ENCODE measurements at regions not wholly inside any gene's neighbourhood (a gene's known extent, or its start where the extent isn't known, plus 50 kb on each side); places are given as distances from the start of the nearest gene placed in this dataset.

DNA sequence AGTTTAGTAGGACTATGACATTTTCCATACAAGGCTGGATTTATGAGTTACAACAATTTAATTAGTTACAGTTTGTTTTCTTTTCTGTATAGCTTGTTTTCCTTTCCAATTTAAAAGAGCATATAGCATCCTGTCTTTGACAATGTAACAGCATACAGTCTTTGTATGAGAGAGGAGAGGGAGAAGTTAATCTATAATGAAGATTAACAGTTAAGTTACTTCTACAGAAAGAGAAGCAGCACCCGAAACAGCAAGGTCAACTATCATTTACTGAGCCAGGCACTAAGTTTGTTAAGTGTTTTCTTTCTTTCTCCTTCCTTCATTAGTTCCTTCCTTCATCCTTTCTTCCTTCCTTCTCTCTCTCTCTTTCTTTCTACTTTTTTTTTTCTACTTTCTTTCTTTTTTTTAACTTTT is 52.3 kb upstream of the RAB4A start:
- DNase-seq (ENCODE audit: extremely low spot score, unreplicated experiment) = no peak
- no peaks in the 10 kb centered on the region for H3K27me3 Mint-ChIP-seq
- H3K4me1 Mint-ChIP-seq (ENCODE audit: unreplicated experiment) = peaks cover 11% of the 10 kb centered on the region
- H3K36me3 Mint-ChIP-seq = no peaks in the 10 kb centered on the region
- H3K4me3 Mint-ChIP-seq = no peak overlapping the region
- H3K27ac Mint-ChIP-seq = no peak overlapping the region
- H3K9me3 Mint-ChIP-seq = no peaks in the 10 kb centered on the region
- no peak for TF ChIP-seq CTCF (conservative IDR thresholded peaks at IDR 0.05)

DNA sequence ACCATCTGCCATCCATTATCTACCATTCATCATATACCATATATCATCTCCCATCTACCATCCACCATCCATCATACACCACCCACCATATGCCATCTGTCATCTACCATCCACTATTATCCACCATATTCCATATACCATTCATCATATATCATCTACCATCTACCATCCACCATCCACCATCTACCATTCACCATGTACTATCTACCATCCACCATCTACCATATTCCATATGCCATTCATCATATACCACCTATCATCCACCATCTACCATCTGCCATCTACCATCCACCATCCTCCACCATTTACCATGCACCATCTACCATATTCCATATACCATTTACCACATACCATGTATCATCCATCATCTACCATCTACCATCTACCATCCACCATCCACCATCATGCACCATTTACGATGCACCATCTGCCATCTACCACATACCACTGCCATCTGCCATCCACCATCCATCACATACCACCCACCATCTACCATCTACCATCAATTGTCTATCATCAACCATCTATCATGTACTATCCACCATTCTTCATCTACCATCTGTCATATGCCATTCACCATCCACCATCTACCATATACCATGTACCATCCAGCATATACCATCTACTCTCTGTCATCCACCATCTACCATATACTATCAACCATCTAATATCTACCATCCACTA is 50.6 kb upstream of the RAB4A start:
- no peak for TF ChIP-seq CTCF (conservative IDR thresholded peaks at IDR 0.05)
- Mint-ChIP-seq H3K27ac (no peak overlapping the region), H3K4me1 (ENCODE audit: unreplicated experiment) (peaks cover 23% of the 10 kb centered on the region), H3K27me3 (no peaks in the 10 kb centered on the region), H3K9me3 (no peaks in the 10 kb centered on the region), H3K4me3 (no peak overlapping the region), H3K36me3 (no peaks in the 10 kb centered on the region)
- DNase-seq (ENCODE audit: extremely low spot score, unreplicated experiment) = no peak

DNA sequence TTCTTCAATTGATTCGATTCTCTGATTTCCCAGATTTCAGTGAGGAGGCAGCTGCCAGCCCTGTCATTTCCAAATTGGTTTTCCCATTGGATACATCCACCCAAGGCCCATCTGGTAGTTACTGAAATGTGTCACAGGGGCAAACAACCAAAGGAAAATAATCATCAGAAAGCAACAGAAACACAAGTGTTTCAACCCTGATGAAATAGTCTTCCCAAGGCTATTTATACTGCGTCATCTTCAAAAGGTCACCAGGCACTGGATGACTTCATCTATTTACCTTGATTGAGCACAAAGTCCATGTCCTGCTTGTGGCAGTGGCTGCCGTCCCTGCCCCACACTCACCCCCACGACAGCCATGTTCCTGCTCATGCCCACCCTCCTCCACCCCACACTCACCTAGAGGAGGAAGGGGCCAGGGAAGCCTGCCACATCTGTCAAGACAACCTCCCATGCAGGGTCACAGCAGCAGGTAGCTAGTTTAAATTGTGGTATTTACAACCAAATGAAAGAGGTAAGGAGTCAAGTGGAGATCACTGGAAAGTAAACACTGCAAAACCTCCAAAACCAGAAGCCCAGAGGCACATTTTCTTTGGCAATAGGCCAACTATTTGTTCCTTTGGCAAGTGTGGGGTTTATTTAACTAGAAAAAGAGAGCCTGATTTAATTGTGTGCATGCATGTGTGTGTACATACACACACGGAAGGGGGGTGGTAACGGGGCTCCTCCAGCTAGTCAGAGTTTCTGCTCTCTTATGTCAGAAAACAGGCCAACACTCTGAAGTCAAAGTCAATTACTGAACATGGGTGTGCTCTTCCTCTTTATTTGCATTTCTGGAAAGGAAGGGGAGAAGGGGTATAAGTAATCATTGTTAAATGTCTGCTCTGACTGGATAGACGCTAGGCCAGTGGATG is 49.5 kb upstream of the RAB4A start:
- TF ChIP-seq CTCF (conservative IDR thresholded peaks at IDR 0.05) = no peak
- Mint-ChIP-seq H3K9me3 (no peaks in the 10 kb centered on the region), H3K4me1 (ENCODE audit: unreplicated experiment) (peaks cover 25% of the 10 kb centered on the region), H3K27ac (no peak overlapping the region), H3K4me3 (no peak overlapping the region), H3K36me3 (no peaks in the 10 kb centered on the region), H3K27me3 (no peaks in the 10 kb centered on the region)
- DNase-seq (ENCODE audit: extremely low spot score, unreplicated experiment) = no peak

Data from type B pancreatic cell (in vitro differentiated cells).